SK-N-SH (cell line): ENCODE measurements at regions not wholly inside any gene's neighbourhood (a gene's known extent, or its start where the extent isn't known, plus 50 kb on each side); places are given as distances from the start of the nearest gene placed in this dataset.

Experiments
- CTCF ChIA-PET: fragments of 300-600, 350-600 bp; formaldehyde crosslinking; extraction: SDS; loops from one replicate; lab custom pipeline; 2021; lab: Yijun Ruan, JAX
- POLR2A ChIA-PET: fragments of 350-600 bp; sonication (Branson Sonifier 250); formaldehyde crosslinking; extraction: SDS; loops from one replicate; lab custom pipeline; 2020; ENCODE audit warnings: antibody characterized with exemption, inconsistent platforms; lab: Yijun Ruan, JAX
- DNase-seq: peaks from one replicate; pipeline ENCODE4 v3.0.0; 2012
- H2AFZ ChIP-seq: fragments of 200-600 bp; sonication (generic); 2 replicates; pipeline ENCODE4 v1.8.1; 2016; ENCODE audit warnings: antibody characterized with exemption, mild to moderate bottlenecking, low read depth
- H3F3A ChIP-seq: fragments of 200-600 bp; sonication (generic); replicated peaks from 2 replicates; pipeline ENCODE3; 2016; ENCODE audit warnings: antibody characterized with exemption, mild to moderate bottlenecking; ENCODE audit not compliant: insufficient read depth
- H3K27ac ChIP-seq, 2 experiments: fragments of 200-500 bp in 1 of 2; fragments of 200-600 bp in 1 of 2; sonication (Bioruptor generic) in 1 of 2; sonication (generic), shearing (Covaris generic) in 1 of 2; 2 replicates each; pipeline versions ENCODE4 v1.5.1 to v1.6.1; 2014 to 2016; ENCODE audit warnings: low read depth in 2 of 2, inconsistent platforms in 1 of 2, low read length in 1 of 2, mild to moderate bottlenecking in 1 of 2, mixed read lengths in 1 of 2
- H3K27me3 ChIP-seq: fragments of 200-600 bp; sonication (generic), shearing (Covaris generic); 2 replicates; pipeline ENCODE4 v1.6.1; 2016; ENCODE audit warnings: mixed run types; ENCODE audit not compliant: insufficient read depth
- H3K36me3 ChIP-seq, 2 experiments: fragments of 200-500 bp in 1 of 2; fragments of 200-600 bp in 1 of 2; sonication (Bioruptor generic) in 1 of 2; sonication (generic) in 1 of 2; replicated peaks in 1 of 2; 2 replicates each; pipeline versions ENCODE3 to v1.5.1; 2014 to 2016; ENCODE audit warnings: low read length in 1 of 2, mild to moderate bottlenecking in 1 of 2; ENCODE audit not compliant: insufficient read depth in 2 of 2, control insufficient read depth in 1 of 2
- H3K4me1 ChIP-seq, 2 experiments: fragments of 200-500 bp in 1 of 2; fragments of 200-600 bp in 1 of 2; sonication (Bioruptor generic) in 1 of 2; sonication (generic), shearing (Covaris generic) in 1 of 2; 2 replicates each; pipeline versions ENCODE4 v1.5.1 to v1.6.1; 2014 to 2016; ENCODE audit warnings: low read depth in 1 of 2, low read length in 1 of 2, mixed run types in 1 of 2; ENCODE audit not compliant: insufficient read depth in 2 of 2, control insufficient read depth in 1 of 2
- H3K4me2 ChIP-seq: fragments of 200-600 bp; sonication (generic), shearing (Covaris generic); 2 replicates; pipeline ENCODE4 v1.6.1; 2017; ENCODE audit warnings: mixed run types
- H3K4me3 ChIP-seq, 2 experiments: fragments of 200-500 bp in 1 of 2; fragments of 200-600 bp in 1 of 2; sonication (Bioruptor generic) in 1 of 2; sonication (generic), shearing (Covaris generic) in 1 of 2; 2 replicates each; pipeline versions ENCODE4 v1.5.1 to v1.8.1; 2014 to 2016; ENCODE audit warnings: low read depth in 2 of 2, inconsistent platforms in 1 of 2, low read length in 1 of 2, mild to moderate bottlenecking in 1 of 2, mixed read lengths in 1 of 2, moderate library complexity in 1 of 2
- H3K79me2 ChIP-seq: fragments of 200-600 bp; sonication (generic); 2 replicates; pipeline ENCODE4 v1.8.1; 2017; ENCODE audit warnings: mild to moderate bottlenecking; ENCODE audit not compliant: insufficient read depth
- H3K9ac ChIP-seq: fragments of 200-600 bp; sonication (generic); 2 replicates; pipeline ENCODE4 v1.6.1; 2017; ENCODE audit warnings: mixed run types
- H3K9me2 ChIP-seq: fragments of 200-600 bp; sonication (generic); 2 replicates; pipeline ENCODE4 v1.6.1; 2017; ENCODE audit warnings: mixed run types
- H3K9me3 ChIP-seq: fragments of 200-600 bp; sonication (generic); 2 replicates; pipeline ENCODE4 v1.6.1; 2017; ENCODE audit warnings: mixed run types, mild to moderate bottlenecking, moderate library complexity
- H4K20me1 ChIP-seq: fragments of 200-600 bp; sonication (generic); 2 replicates; pipeline ENCODE4 v1.6.1; 2017; ENCODE audit warnings: mild to moderate bottlenecking, mixed run types; ENCODE audit not compliant: insufficient read depth
- CHD2 ChIP-seq: fragments of 150-350 bp; IDR thresholded peaks from 2 replicates; pipeline ENCODE4 v1.6.1; 2018; ENCODE audit warnings: low read length; ENCODE audit not compliant: partially characterized antibody
- EP300 ChIP-seq, 2 experiments: IDR thresholded peaks; 2 replicates each; pipeline versions ENCODE4 v1.4.0 to v1.6.1; 2012; ENCODE audit warnings: borderline replicate concordance in 1 of 2, low read depth in 1 of 2, low read length in 1 of 2
- FOXM1 ChIP-seq: IDR thresholded peaks from 2 replicates; pipeline ENCODE4 v1.4.0; 2012; ENCODE audit warnings: low read depth, mild to moderate bottlenecking
- GABPA ChIP-seq: IDR thresholded peaks from 2 replicates; pipeline ENCODE4 v1.4.0; 2012; ENCODE audit warnings: low read depth, mild to moderate bottlenecking
- GATA2 ChIP-seq: sonication (generic); formaldehyde crosslinking; IDR thresholded peaks from 2 replicates; pipeline ENCODE4 v1.5.0; 2020; ENCODE audit warnings: mild to moderate bottlenecking, missing genetic modification reagents
- JUND ChIP-seq: IDR thresholded peaks from 2 replicates; pipeline ENCODE4 v1.4.0; 2012
- MXI1 ChIP-seq: IDR thresholded peaks from 2 replicates; pipeline ENCODE4 v1.6.1; 2012; ENCODE audit warnings: mild to moderate bottlenecking, low read depth, low read length, improper control_type of control experiment
- NFIC ChIP-seq: IDR thresholded peaks from 2 replicates; pipeline ENCODE4 v1.4.0; 2012; ENCODE audit warnings: borderline replicate concordance
- RAD21 ChIP-seq: IDR thresholded peaks from 2 replicates; pipeline ENCODE4 v1.6.1; 2012; ENCODE audit warnings: mild to moderate bottlenecking, low read length
- RCOR1 ChIP-seq: fragments of 150-350 bp; IDR thresholded peaks from 2 replicates; pipeline ENCODE4 v1.6.1; 2017; ENCODE audit warnings: antibody characterized with exemption, low read length
- SIN3A ChIP-seq: IDR thresholded peaks from 2 replicates; pipeline ENCODE4 v1.6.1; 2012; ENCODE audit warnings: low read depth, mild to moderate bottlenecking, low read length, moderate library complexity, borderline replicate concordance
- SMC3 ChIP-seq: IDR thresholded peaks from 2 replicates; pipeline ENCODE4 v1.6.1; 2012; ENCODE audit warnings: low read depth, low read length, improper control_type of control experiment
- TCF12 ChIP-seq: IDR thresholded peaks from 2 replicates; pipeline ENCODE4 v1.4.0; 2012
- YY1 ChIP-seq: IDR thresholded peaks from 2 replicates; pipeline ENCODE4 v1.4.0; 2012; ENCODE audit warnings: low read depth, mild to moderate bottlenecking
- WGBS: methylation state at CpG from one replicate; pipeline ENCODE4 v1.1.6; 2017; ENCODE audit warnings: low lambda C conversion rate; 5-methylcytosine and 5-hydroxymethylcytosine counted together
- TF ChIP-seq, protein P1 (sequence below): fragments of 200-600 bp; sonication (generic); IDR thresholded peaks from 2 replicates; pipeline ENCODE4 v1.6.1; 2017; ENCODE audit warnings: antibody characterized with exemption, mild to moderate bottlenecking, moderate library complexity
- TF ChIP-seq, protein P2 (sequence below): IDR thresholded peaks from 2 replicates; pipeline ENCODE4 v1.6.1; 2012; ENCODE audit warnings: mild to moderate bottlenecking, low read depth, low read length, moderate library complexity

DNA sequence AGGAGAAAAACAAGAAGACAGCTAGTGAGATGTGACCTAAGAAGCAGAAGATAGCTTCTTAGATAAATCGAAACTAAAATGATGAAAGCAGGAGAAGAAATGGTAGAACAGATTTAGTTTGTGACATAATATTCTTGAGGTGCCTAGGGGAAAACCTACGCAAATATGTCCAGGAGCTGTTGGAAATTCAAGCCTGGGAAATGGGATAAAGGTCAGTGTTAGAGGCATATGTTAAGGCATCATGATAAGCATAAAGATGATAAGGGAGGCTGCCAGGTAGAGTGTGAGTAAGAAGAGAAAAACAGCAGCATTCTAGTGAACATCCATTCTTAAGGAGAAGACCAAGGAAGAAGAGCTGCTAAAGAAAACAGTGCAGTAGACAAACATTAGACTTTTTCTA lies 109.6 kb upstream of the LGR5 start:
- no peak overlapping the region for H3K27ac ChIP-seq
- no peak overlapping the region for H3K4me3 ChIP-seq
- no peak overlapping the region for H3K4me2 ChIP-seq
- H3K36me3 ChIP-seq: no peaks in the 10 kb centered on the region
- H2AFZ ChIP-seq: no peak overlapping the region
- no peaks in the 10 kb centered on the region for H3K4me1 ChIP-seq
- H3K9me3 ChIP-seq: no peaks in the 10 kb centered on the region
- no peaks in the 10 kb centered on the region for H3K27me3 ChIP-seq
- 59% methylated on average over 2 of the region's 2 CpGs for WGBS
- H3K9me2 ChIP-seq: no peaks in the 10 kb centered on the region
- TF ChIP-seq, protein P1, sequence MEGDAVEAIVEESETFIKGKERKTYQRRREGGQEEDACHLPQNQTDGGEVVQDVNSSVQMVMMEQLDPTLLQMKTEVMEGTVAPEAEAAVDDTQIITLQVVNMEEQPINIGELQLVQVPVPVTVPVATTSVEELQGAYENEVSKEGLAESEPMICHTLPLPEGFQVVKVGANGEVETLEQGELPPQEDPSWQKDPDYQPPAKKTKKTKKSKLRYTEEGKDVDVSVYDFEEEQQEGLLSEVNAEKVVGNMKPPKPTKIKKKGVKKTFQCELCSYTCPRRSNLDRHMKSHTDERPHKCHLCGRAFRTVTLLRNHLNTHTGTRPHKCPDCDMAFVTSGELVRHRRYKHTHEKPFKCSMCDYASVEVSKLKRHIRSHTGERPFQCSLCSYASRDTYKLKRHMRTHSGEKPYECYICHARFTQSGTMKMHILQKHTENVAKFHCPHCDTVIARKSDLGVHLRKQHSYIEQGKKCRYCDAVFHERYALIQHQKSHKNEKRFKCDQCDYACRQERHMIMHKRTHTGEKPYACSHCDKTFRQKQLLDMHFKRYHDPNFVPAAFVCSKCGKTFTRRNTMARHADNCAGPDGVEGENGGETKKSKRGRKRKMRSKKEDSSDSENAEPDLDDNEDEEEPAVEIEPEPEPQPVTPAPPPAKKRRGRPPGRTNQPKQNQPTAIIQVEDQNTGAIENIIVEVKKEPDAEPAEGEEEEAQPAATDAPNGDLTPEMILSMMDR: no peak
- no peak for TF ChIP-seq MXI1
- TF ChIP-seq GABPA: no peak
- TF ChIP-seq EP300 (IDR thresholded peaks at IDR 0.05; ENCODE audit: borderline replicate concordance in 1 of 2, low read depth in 1 of 2, low read length in 1 of 2): no peak
- TF ChIP-seq JUND: no peak
- TF ChIP-seq YY1: no peak
- no peak for TF ChIP-seq GATA2 (CRISPR knock-in tag)
- TF ChIP-seq RCOR1: no peak
- TF ChIP-seq TCF12: no peak
- TF ChIP-seq, protein P2, sequence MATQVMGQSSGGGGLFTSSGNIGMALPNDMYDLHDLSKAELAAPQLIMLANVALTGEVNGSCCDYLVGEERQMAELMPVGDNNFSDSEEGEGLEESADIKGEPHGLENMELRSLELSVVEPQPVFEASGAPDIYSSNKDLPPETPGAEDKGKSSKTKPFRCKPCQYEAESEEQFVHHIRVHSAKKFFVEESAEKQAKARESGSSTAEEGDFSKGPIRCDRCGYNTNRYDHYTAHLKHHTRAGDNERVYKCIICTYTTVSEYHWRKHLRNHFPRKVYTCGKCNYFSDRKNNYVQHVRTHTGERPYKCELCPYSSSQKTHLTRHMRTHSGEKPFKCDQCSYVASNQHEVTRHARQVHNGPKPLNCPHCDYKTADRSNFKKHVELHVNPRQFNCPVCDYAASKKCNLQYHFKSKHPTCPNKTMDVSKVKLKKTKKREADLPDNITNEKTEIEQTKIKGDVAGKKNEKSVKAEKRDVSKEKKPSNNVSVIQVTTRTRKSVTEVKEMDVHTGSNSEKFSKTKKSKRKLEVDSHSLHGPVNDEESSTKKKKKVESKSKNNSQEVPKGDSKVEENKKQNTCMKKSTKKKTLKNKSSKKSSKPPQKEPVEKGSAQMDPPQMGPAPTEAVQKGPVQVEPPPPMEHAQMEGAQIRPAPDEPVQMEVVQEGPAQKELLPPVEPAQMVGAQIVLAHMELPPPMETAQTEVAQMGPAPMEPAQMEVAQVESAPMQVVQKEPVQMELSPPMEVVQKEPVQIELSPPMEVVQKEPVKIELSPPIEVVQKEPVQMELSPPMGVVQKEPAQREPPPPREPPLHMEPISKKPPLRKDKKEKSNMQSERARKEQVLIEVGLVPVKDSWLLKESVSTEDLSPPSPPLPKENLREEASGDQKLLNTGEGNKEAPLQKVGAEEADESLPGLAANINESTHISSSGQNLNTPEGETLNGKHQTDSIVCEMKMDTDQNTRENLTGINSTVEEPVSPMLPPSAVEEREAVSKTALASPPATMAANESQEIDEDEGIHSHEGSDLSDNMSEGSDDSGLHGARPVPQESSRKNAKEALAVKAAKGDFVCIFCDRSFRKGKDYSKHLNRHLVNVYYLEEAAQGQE: no peak
- TF ChIP-seq RAD21: no peak
- no peak for TF ChIP-seq FOXM1
- TF ChIP-seq SMC3: no peak
- no peak for TF ChIP-seq SIN3A
- TF ChIP-seq NFIC: no peak
- no peak for TF ChIP-seq CHD2
- H4K20me1 ChIP-seq: no peaks in the 10 kb centered on the region
- no peak overlapping the region for H3K9ac ChIP-seq
- H3F3A ChIP-seq: no peaks in the 10 kb centered on the region
- no peaks in the 10 kb centered on the region for H3K79me2 ChIP-seq
- no peak for DNase-seq
- POLR2A ChIA-PET: no interaction called here
- CTCF ChIA-PET: interaction anchor here (1.2 kb wide), 1 partner anchor 62 kb away, joined by 4 read pairs; no protein-coding TSS in a partner anchor
